Smooth muscle cell (in vitro differentiated cells): ENCODE measurements at regions not wholly inside any gene's neighbourhood (a gene's known extent, or its start where the extent isn't known, plus 50 kb on each side); places are given as distances from the start of the nearest gene placed in this dataset.

Source experiments
- DNase-seq: peaks from one replicate; lab custom pipeline; 2025; ENCODE audit not compliant: unreplicated experiment; lab: John Stamatoyannopoulos, UW
- H2AFZ ChIP-seq: fragments of 200-600 bp; sonication (generic); 2 replicates; pipeline ENCODE4 v1.6.0; 2016; ENCODE audit warnings: antibody characterized with exemption, low read depth, mild to moderate bottlenecking
- H3F3A ChIP-seq: fragments of 200-600 bp; sonication (generic); 2 replicates; pipeline ENCODE4 v1.6.0; 2017; ENCODE audit warnings: antibody characterized with exemption, low read depth
- H3K27ac ChIP-seq: fragments of 200-600 bp; sonication (generic); 2 replicates; pipeline ENCODE4 v1.5.1; 2016; ENCODE audit warnings: low read depth, mild to moderate bottlenecking
- H3K27me3 ChIP-seq: fragments of 200-600 bp; sonication (generic); 2 replicates; pipeline ENCODE4 v1.6.1; 2016; ENCODE audit warnings: low read depth, mild to moderate bottlenecking
- H3K36me3 ChIP-seq: fragments of 200-600 bp; sonication (generic); 2 replicates; pipeline ENCODE4 v1.5.1; 2016; ENCODE audit warnings: low read depth
- H3K4me1 ChIP-seq: fragments of 200-600 bp; sonication (generic); 2 replicates; pipeline ENCODE4 v1.5.1; 2016; ENCODE audit warnings: low read depth
- H3K4me2 ChIP-seq: fragments of 200-600 bp; sonication (generic); 2 replicates; pipeline ENCODE4 v1.6.0; 2016; ENCODE audit warnings: mild to moderate bottlenecking
- H3K4me3 ChIP-seq: fragments of 200-600 bp; sonication (generic); 2 replicates; pipeline ENCODE4 v1.5.1; 2016; ENCODE audit warnings: mild to moderate bottlenecking
- H3K79me2 ChIP-seq: fragments of 200-600 bp; sonication (generic); 2 replicates; pipeline ENCODE4 v1.6.0; 2016; ENCODE audit warnings: low read depth, mild to moderate bottlenecking
- H3K9ac ChIP-seq: fragments of 200-600 bp; sonication (generic); 2 replicates; pipeline ENCODE4 v1.6.0; 2016; ENCODE audit warnings: low read depth
- H3K9me3 ChIP-seq: fragments of 200-600 bp; sonication (generic); replicated peaks from 2 replicates; pipeline ENCODE4 v1.5.1; 2016; ENCODE audit warnings: low read depth
- H4K20me1 ChIP-seq: fragments of 200-600 bp; sonication (generic); 2 replicates; pipeline ENCODE4 v1.6.0; 2016; ENCODE audit warnings: low read depth
- CTCF ChIP-seq: fragments of 200-600 bp; sonication (generic); IDR thresholded peaks from 2 replicates; pipeline ENCODE4 v1.5.1; 2017; ENCODE audit warnings: borderline replicate concordance, mild to moderate bottlenecking, antibody characterized with exemption; ENCODE audit not compliant: insufficient read depth, poor library complexity, severe bottlenecking
- WGBS: methylation state at CpG from one replicate; pipeline ENCODE4 v1.1.7; 2016; ENCODE audit warnings: low lambda C conversion rate; 5-methylcytosine and 5-hydroxymethylcytosine counted together

GRCh38 chr2:217705461-217705860 is 297.3 kb downstream of the TNS1 start:
- no peaks in the 10 kb centered on the region for H3K9me3 ChIP-seq
- H3K27ac ChIP-seq = no peak overlapping the region
- H3K4me3 ChIP-seq = no peak overlapping the region
- no peak for DNase-seq
- H2AFZ ChIP-seq = no peak overlapping the region
- no peak overlapping the region for H3K9ac ChIP-seq
- H3K4me1 ChIP-seq = peaks cover 2% of the 10 kb centered on the region
- 80% methylated on average over 3 of the region's 3 CpGs for WGBS
- no peaks in the 10 kb centered on the region for H3K79me2 ChIP-seq
- TF ChIP-seq CTCF = no peak
- no peaks in the 10 kb centered on the region for H4K20me1 ChIP-seq
- H3K36me3 ChIP-seq = no peaks in the 10 kb centered on the region
- H3K4me2 ChIP-seq = no peak overlapping the region
- H3F3A ChIP-seq = peaks cover 8% of the 10 kb centered on the region
- no peaks in the 10 kb centered on the region for H3K27me3 ChIP-seq

- H3K9me3 ChIP-seq = no peaks in the 10 kb centered on the region
- no peaks in the 10 kb centered on the region for H4K20me1 ChIP-seq
- H3K4me3 ChIP-seq = no peak overlapping the region
- no peak overlapping the region for H3K9ac ChIP-seq
- H3K27me3 ChIP-seq = no peaks in the 10 kb centered on the region
- H2AFZ ChIP-seq = no peak overlapping the region
- H3K27ac ChIP-seq = no peak overlapping the region
- H3K79me2 ChIP-seq = no peaks in the 10 kb centered on the region
- no peak for DNase-seq
- TF ChIP-seq CTCF = no peak
- no peak overlapping the region for H3K4me2 ChIP-seq
- peaks cover 6% of the 10 kb centered on the region for H3F3A ChIP-seq
- no peaks in the 10 kb centered on the region for H3K36me3 ChIP-seq
- WGBS = 94% methylated on average over 5 of the region's 5 CpGs
- H3K4me1 ChIP-seq = no peaks in the 10 kb centered on the region
Measured at GRCh38 chr2:217703999-217704398, 298.8 kb downstream of the TNS1 start.

- Histone ChIP-seq H3K36me3 (no peaks in the 10 kb centered on the region), H3K27me3 (no peaks in the 10 kb centered on the region), H3K27ac (no peak overlapping the region), H3K4me2 (no peak overlapping the region), H3K4me1 (no peaks in the 10 kb centered on the region), H3K4me3 (no peak overlapping the region), H2AFZ (no peak overlapping the region), H3K9ac (no peak overlapping the region), H3K9me3 (no peaks in the 10 kb centered on the region), H3K79me2 (no peaks in the 10 kb centered on the region), H3F3A (peaks cover 6% of the 10 kb centered on the region), H4K20me1 (no peaks in the 10 kb centered on the region)
- 96% methylated on average over 5 of the region's 5 CpGs for WGBS
- TF ChIP-seq CTCF = no peak
- no peak for DNase-seq
Measured at GRCh38 chr2:217703102-217703501, 299.7 kb downstream of the TNS1 start.

- no peaks in the 10 kb centered on the region for H3K36me3 ChIP-seq
- H2AFZ ChIP-seq = no peak overlapping the region
- TF ChIP-seq CTCF = no peak
- no peak for DNase-seq
- H3K27me3 ChIP-seq = no peaks in the 10 kb centered on the region
- H3K4me1 ChIP-seq = no peaks in the 10 kb centered on the region
- WGBS = 91% methylated on average over 5 of the region's 5 CpGs
- no peaks in the 10 kb centered on the region for H4K20me1 ChIP-seq
- no peaks in the 10 kb centered on the region for H3F3A ChIP-seq
- no peaks in the 10 kb centered on the region for H3K79me2 ChIP-seq
- H3K9ac ChIP-seq = no peak overlapping the region
- H3K4me3 ChIP-seq = no peak overlapping the region
- no peak overlapping the region for H3K27ac ChIP-seq
- H3K4me2 ChIP-seq = no peak overlapping the region
- H3K9me3 ChIP-seq = no peaks in the 10 kb centered on the region
Measured at GRCh38 chr2:217701622-217702021, 301.2 kb downstream of the TNS1 start.
